GM23338 (cell line): ENCODE measurements at regions not wholly inside any gene's neighbourhood (a gene's known extent, or its start where the extent isn't known, plus 50 kb on each side); places are given as distances from the start of the nearest gene placed in this dataset.

ENCODE experiments used
- ATAC-seq: fragments of 200-7000 bp; cut with Tn5 transposase; 3 replicates; pipeline ENCODE4 v1.9.1; 2020
- DNase-seq: peaks from one replicate; pipeline ENCODE4 v3.0.0-alpha.2; 2015; ENCODE audit warnings: low spot score
- H2AFZ ChIP-seq: fragments of 200-600 bp; sonication (generic); 2 replicates; pipeline ENCODE4 v1.8.0; 2016; ENCODE audit warnings: antibody characterized with exemption, mild to moderate bottlenecking, moderate library complexity
- H3F3A ChIP-seq: fragments of 200-600 bp; sonication (generic); replicated peaks from 2 replicates; pipeline ENCODE4 v1.8.0; 2017; ENCODE audit warnings: antibody characterized with exemption, mixed run types, low read depth
- H3K27ac ChIP-seq: fragments of 200-600 bp; sonication (generic); 2 replicates; pipeline ENCODE4 v1.6.1; 2016; ENCODE audit warnings: low read depth
- H3K27me3 ChIP-seq: fragments of 200-600 bp; sonication (generic); 2 replicates; pipeline ENCODE4 v1.8.0; 2016; ENCODE audit warnings: mild to moderate bottlenecking, mixed run types, moderate library complexity; ENCODE audit not compliant: insufficient read depth
- H3K36me3 ChIP-seq: fragments of 200-600 bp; sonication (generic); 2 replicates; pipeline ENCODE4 v1.8.0; 2016; ENCODE audit warnings: mild to moderate bottlenecking; ENCODE audit not compliant: insufficient read depth
- H3K4me1 ChIP-seq: fragments of 200-600 bp; sonication (generic); 2 replicates; pipeline ENCODE4 v1.8.0; 2016; ENCODE audit warnings: mild to moderate bottlenecking, moderate library complexity; ENCODE audit not compliant: insufficient read depth
- H3K4me2 ChIP-seq: fragments of 200-600 bp; sonication (generic); 2 replicates; pipeline ENCODE4 v1.7.1; 2017; ENCODE audit warnings: mixed run types
- H3K4me3 ChIP-seq: fragments of 200-600 bp; sonication (generic); 2 replicates; pipeline ENCODE4 v1.6.1; 2016; ENCODE audit warnings: mixed run types
- H3K79me2 ChIP-seq: fragments of 200-600 bp; sonication (generic); replicated peaks from 2 replicates; pipeline ENCODE4 v1.8.0; 2017; ENCODE audit warnings: mild to moderate bottlenecking; ENCODE audit not compliant: insufficient read depth
- H3K9me2 ChIP-seq: fragments of 200-600 bp; sonication (generic); 2 replicates; pipeline ENCODE4 v1.8.0; 2017; ENCODE audit not compliant: insufficient read depth
- H4K20me1 ChIP-seq: fragments of 200-600 bp; sonication (generic); replicated peaks from 2 replicates; pipeline ENCODE4 v1.8.0; 2017; ENCODE audit warnings: mild to moderate bottlenecking; ENCODE audit not compliant: insufficient read depth
- H3K27ac Mint-ChIP-seq: 2 replicates; pipeline ENCODE4 v1.8.0; 2020; ENCODE audit warnings: inconsistent platforms, mild to moderate bottlenecking, moderate library complexity, mixed read lengths
- H3K27me3 Mint-ChIP-seq: 3 replicates; pipeline ENCODE4 v1.8.0; 2022; ENCODE audit warnings: low read depth, mild to moderate bottlenecking, moderate library complexity, mixed read lengths, inconsistent platforms; ENCODE audit not compliant: insufficient read depth, poor library complexity
- H3K36me3 Mint-ChIP-seq: 3 replicates; pipeline ENCODE4 v1.8.0; 2021; ENCODE audit warnings: low read depth, mild to moderate bottlenecking, inconsistent platforms, moderate library complexity, mixed read lengths
- H3K4me1 Mint-ChIP-seq: 3 replicates; pipeline ENCODE4 v1.8.0; 2020; ENCODE audit warnings: mild to moderate bottlenecking, inconsistent platforms, mixed read lengths
- H3K4me3 Mint-ChIP-seq: 3 replicates; pipeline ENCODE4 v1.8.0; 2021; ENCODE audit warnings: moderate library complexity, mild to moderate bottlenecking, inconsistent platforms, mixed read lengths
- H3K9me3 Mint-ChIP-seq: 3 replicates; pipeline ENCODE4 v1.8.0; 2020; ENCODE audit warnings: moderate library complexity, mild to moderate bottlenecking, inconsistent platforms, mixed read lengths
- EZH2phosphoT487 ChIP-seq: fragments of 200-600 bp; sonication (generic); IDR thresholded peaks from one replicate; pipeline ENCODE4 v1.8.1; 2018; ENCODE audit warnings: antibody characterized with exemption; ENCODE audit not compliant: unreplicated experiment
- NANOG ChIP-seq: IDR thresholded peaks from 2 replicates; pipeline ENCODE4 v1.6.1; 2016; ENCODE audit warnings: antibody characterized with exemption, borderline replicate concordance
- POLR2AphosphoS5 ChIP-seq: IDR thresholded peaks from 2 replicates; pipeline ENCODE4 v1.6.1; 2016; ENCODE audit warnings: antibody characterized with exemption, low read depth
- STAT1 ChIP-seq: IDR thresholded peaks from one replicate; pipeline ENCODE4 v1.6.1; 2016; ENCODE audit warnings: antibody characterized with exemption; ENCODE audit not compliant: unreplicated experiment
- TF ChIP-seq, protein P1 (sequence below): fragments of 250-450 bp; sonication (Bioruptor Pico); IDR thresholded peaks from 2 replicates; pipeline ENCODE4 v1.5.0; 2020; ENCODE audit warnings: mild to moderate bottlenecking, moderate library complexity
- TF ChIP-seq, protein P2 (sequence below): IDR thresholded peaks from one replicate; pipeline ENCODE4 v1.6.1; 2018; ENCODE audit warnings: antibody characterized with exemption; ENCODE audit not compliant: unreplicated experiment
- TF ChIP-seq, protein P3 (sequence below), 2 experiments: fragments of 200-600 bp in 1 of 2; sonication (generic) in 1 of 2; conservative IDR thresholded peaks; 2 replicates each; pipeline versions ENCODE4 v1.5.1 to v1.6.1; 2016 to 2017; ENCODE audit warnings: antibody characterized with exemption in 2 of 2, low read depth in 2 of 2, mild to moderate bottlenecking in 2 of 2, moderate library complexity in 1 of 2
- TF ChIP-seq, protein P4 (sequence below): IDR thresholded peaks from 2 replicates; pipeline ENCODE4 v1.6.1; 2016; ENCODE audit warnings: antibody characterized with exemption

DNA sequence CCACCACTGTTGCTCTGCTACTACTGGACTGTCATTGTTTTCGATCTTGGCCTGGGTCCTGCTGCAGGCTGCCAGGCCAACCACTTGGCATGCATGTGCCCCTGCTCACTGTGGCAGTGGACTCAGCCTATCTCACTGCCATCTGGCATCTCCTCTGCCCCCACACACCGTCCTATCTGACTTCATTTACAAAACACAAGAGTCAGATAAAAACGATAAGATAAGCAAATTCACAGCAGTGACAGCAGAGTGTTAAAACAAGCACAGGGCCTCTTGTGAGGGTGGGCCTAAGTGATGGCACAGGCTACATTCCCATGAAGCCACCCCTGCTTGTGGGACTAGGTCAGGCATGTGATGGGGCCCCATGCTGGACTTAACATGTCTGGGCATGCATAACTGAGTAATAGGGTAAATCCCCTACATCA, 68.1 kb downstream of the CRYGS start:
- Histone ChIP-seq H3K36me3 (no peaks in the 10 kb centered on the region), H3K79me2 (no peaks in the 10 kb centered on the region), H4K20me1 (no peaks in the 10 kb centered on the region; the same call in 1 of the 2 replicates), H3K4me2 (no peak overlapping the region), H3K4me3 (no peak overlapping the region), H3K27me3 (no peaks in the 10 kb centered on the region), H2AFZ (peak overlapping the region; percentile 74; the same call in 1 of the 2 replicates), H3F3A (no peaks in the 10 kb centered on the region), H3K4me1 (no peaks in the 10 kb centered on the region), H3K27ac (no peak overlapping the region), H3K9me2 (no peaks in the 10 kb centered on the region)
- no peak for DNase-seq
- Mint-ChIP-seq H3K27ac (no peak overlapping the region), H3K27me3 (peaks cover 2% of the 10 kb centered on the region), H3K4me3 (no peak overlapping the region), H3K36me3 (no peaks in the 10 kb centered on the region), H3K4me1 (0 out of 3 replicates have a peak, but pooled peaks cover 2% of the 10 kb centered on the region), H3K9me3 (no peaks in the 10 kb centered on the region)
- no peak for ATAC-seq
- no peak for TF ChIP-seq EZH2phosphoT487
- no peak for TF ChIP-seq STAT1
- TF ChIP-seq, protein P1, sequence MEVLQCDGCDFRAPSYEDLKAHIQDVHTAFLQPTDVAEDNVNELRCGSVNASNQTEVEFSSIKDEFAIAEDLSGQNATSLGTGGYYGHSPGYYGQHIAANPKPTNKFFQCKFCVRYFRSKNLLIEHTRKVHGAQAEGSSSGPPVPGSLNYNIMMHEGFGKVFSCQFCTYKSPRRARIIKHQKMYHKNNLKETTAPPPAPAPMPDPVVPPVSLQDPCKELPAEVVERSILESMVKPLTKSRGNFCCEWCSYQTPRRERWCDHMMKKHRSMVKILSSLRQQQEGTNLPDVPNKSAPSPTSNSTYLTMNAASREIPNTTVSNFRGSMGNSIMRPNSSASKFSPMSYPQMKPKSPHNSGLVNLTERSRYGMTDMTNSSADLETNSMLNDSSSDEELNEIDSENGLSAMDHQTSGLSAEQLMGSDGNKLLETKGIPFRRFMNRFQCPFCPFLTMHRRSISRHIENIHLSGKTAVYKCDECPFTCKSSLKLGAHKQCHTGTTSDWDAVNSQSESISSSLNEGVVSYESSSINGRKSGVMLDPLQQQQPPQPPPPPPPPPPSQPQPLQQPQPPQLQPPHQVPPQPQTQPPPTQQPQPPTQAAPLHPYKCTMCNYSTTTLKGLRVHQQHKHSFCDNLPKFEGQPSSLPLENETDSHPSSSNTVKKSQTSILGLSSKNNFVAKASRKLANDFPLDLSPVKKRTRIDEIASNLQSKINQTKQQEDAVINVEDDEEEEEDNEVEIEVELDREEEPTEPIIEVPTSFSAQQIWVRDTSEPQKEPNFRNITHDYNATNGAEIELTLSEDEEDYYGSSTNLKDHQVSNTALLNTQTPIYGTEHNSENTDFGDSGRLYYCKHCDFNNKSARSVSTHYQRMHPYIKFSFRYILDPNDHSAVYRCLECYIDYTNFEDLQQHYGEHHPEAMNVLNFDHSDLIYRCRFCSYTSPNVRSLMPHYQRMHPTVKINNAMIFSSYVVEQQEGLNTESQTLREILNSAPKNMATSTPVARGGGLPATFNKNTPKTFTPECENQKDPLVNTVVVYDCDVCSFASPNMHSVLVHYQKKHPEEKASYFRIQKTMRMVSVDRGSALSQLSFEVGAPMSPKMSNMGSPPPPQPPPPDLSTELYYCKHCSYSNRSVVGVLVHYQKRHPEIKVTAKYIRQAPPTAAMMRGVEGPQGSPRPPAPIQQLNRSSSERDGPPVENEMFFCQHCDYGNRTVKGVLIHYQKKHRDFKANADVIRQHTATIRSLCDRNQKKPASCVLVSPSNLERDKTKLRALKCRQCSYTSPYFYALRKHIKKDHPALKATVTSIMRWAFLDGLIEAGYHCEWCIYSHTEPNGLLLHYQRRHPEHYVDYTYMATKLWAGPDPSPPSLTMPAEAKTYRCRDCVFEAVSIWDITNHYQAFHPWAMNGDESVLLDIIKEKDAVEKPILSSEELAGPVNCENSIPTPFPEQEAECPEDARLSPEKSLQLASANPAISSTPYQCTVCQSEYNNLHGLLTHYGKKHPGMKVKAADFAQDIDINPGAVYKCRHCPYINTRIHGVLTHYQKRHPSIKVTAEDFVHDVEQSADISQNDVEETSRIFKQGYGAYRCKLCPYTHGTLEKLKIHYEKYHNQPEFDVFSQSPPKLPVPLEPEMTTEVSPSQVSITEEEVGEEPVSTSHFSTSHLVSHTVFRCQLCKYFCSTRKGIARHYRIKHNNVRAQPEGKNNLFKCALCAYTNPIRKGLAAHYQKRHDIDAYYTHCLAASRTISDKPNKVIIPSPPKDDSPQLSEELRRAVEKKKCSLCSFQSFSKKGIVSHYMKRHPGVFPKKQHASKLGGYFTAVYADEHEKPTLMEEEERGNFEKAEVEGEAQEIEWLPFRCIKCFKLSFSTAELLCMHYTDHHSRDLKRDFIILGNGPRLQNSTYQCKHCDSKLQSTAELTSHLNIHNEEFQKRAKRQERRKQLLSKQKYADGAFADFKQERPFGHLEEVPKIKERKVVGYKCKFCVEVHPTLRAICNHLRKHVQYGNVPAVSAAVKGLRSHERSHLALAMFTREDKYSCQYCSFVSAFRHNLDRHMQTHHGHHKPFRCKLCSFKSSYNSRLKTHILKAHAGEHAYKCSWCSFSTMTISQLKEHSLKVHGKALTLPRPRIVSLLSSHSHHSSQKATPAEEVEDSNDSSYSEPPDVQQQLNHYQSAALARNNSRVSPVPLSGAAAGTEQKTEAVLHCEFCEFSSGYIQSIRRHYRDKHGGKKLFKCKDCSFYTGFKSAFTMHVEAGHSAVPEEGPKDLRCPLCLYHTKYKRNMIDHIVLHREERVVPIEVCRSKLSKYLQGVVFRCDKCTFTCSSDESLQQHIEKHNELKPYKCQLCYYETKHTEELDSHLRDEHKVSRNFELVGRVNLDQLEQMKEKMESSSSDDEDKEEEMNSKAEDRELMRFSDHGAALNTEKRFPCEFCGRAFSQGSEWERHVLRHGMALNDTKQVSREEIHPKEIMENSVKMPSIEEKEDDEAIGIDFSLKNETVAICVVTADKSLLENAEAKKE: no peak
- TF ChIP-seq, protein P2, sequence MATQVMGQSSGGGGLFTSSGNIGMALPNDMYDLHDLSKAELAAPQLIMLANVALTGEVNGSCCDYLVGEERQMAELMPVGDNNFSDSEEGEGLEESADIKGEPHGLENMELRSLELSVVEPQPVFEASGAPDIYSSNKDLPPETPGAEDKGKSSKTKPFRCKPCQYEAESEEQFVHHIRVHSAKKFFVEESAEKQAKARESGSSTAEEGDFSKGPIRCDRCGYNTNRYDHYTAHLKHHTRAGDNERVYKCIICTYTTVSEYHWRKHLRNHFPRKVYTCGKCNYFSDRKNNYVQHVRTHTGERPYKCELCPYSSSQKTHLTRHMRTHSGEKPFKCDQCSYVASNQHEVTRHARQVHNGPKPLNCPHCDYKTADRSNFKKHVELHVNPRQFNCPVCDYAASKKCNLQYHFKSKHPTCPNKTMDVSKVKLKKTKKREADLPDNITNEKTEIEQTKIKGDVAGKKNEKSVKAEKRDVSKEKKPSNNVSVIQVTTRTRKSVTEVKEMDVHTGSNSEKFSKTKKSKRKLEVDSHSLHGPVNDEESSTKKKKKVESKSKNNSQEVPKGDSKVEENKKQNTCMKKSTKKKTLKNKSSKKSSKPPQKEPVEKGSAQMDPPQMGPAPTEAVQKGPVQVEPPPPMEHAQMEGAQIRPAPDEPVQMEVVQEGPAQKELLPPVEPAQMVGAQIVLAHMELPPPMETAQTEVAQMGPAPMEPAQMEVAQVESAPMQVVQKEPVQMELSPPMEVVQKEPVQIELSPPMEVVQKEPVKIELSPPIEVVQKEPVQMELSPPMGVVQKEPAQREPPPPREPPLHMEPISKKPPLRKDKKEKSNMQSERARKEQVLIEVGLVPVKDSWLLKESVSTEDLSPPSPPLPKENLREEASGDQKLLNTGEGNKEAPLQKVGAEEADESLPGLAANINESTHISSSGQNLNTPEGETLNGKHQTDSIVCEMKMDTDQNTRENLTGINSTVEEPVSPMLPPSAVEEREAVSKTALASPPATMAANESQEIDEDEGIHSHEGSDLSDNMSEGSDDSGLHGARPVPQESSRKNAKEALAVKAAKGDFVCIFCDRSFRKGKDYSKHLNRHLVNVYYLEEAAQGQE: no peak
- no peak for TF ChIP-seq POLR2AphosphoS5
- TF ChIP-seq, protein P3, sequence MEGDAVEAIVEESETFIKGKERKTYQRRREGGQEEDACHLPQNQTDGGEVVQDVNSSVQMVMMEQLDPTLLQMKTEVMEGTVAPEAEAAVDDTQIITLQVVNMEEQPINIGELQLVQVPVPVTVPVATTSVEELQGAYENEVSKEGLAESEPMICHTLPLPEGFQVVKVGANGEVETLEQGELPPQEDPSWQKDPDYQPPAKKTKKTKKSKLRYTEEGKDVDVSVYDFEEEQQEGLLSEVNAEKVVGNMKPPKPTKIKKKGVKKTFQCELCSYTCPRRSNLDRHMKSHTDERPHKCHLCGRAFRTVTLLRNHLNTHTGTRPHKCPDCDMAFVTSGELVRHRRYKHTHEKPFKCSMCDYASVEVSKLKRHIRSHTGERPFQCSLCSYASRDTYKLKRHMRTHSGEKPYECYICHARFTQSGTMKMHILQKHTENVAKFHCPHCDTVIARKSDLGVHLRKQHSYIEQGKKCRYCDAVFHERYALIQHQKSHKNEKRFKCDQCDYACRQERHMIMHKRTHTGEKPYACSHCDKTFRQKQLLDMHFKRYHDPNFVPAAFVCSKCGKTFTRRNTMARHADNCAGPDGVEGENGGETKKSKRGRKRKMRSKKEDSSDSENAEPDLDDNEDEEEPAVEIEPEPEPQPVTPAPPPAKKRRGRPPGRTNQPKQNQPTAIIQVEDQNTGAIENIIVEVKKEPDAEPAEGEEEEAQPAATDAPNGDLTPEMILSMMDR (conservative IDR thresholded peaks at IDR 0.05; ENCODE audit: low read depth in 2 of 2): no peak
- no peak for TF ChIP-seq NANOG
- TF ChIP-seq, protein P4, sequence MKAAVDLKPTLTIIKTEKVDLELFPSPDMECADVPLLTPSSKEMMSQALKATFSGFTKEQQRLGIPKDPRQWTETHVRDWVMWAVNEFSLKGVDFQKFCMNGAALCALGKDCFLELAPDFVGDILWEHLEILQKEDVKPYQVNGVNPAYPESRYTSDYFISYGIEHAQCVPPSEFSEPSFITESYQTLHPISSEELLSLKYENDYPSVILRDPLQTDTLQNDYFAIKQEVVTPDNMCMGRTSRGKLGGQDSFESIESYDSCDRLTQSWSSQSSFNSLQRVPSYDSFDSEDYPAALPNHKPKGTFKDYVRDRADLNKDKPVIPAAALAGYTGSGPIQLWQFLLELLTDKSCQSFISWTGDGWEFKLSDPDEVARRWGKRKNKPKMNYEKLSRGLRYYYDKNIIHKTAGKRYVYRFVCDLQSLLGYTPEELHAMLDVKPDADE: no peak
